ENCODE measurements at regions not wholly inside any gene's neighbourhood (a gene's known extent, or its start where the extent isn't known, plus 50 kb on each side); places are given as distances from the start of the nearest gene placed in this dataset.

DNA sequence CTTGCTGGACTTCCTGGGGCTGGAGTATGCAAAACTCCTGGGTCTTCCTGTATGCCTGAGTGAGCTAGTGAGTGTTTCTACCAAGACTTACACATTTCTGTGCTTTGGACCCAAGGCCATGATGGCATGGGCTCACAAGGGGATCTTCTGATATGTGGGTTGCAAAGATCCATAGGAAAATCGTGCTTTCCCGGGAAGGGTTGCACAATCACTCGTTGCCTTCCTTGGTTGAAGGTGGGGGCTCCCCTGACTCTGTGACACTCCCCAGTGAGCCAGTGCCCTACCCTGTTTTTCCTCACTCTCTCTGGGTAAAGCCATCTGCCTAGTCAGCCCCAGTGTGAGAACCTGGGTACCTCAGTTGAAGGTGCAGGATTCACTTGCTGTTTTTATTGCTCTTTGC is 114.0 kb upstream of the CCDC179 start:
- TF ChIP-seq CSRNP3 (CRISPR knock-in tag; IDR thresholded peaks at IDR 0.05) (no peak), ZFP3 (CRISPR knock-in tag; IDR thresholded peaks at IDR 0.05) (no peak), ISL1 (CRISPR knock-in tag; IDR thresholded peaks at IDR 0.05) (no peak), CSDC2 (CRISPR knock-in tag; IDR thresholded peaks at IDR 0.05) (no peak), ESRRG (CRISPR knock-in tag; IDR thresholded peaks at IDR 0.05) (no peak), ZNF8 (CRISPR knock-in tag; IDR thresholded peaks at IDR 0.05) (no peak)
- TF ChIP-seq, protein P1, sequence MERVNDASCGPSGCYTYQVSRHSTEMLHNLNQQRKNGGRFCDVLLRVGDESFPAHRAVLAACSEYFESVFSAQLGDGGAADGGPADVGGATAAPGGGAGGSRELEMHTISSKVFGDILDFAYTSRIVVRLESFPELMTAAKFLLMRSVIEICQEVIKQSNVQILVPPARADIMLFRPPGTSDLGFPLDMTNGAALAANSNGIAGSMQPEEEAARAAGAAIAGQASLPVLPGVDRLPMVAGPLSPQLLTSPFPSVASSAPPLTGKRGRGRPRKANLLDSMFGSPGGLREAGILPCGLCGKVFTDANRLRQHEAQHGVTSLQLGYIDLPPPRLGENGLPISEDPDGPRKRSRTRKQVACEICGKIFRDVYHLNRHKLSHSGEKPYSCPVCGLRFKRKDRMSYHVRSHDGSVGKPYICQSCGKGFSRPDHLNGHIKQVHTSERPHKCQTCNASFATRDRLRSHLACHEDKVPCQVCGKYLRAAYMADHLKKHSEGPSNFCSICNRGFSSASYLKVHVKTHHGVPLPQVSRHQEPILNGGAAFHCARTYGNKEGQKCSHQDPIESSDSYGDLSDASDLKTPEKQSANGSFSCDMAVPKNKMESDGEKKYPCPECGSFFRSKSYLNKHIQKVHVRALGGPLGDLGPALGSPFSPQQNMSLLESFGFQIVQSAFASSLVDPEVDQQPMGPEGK (CRISPR knock-in tag; IDR thresholded peaks at IDR 0.05; ENCODE audit: borderline replicate concordance), result no peak
